ENCODE measurements at regions not wholly inside any gene's neighbourhood (a gene's known extent, or its start where the extent isn't known, plus 50 kb on each side); places are given as distances from the start of the nearest gene placed in this dataset.

DNA sequence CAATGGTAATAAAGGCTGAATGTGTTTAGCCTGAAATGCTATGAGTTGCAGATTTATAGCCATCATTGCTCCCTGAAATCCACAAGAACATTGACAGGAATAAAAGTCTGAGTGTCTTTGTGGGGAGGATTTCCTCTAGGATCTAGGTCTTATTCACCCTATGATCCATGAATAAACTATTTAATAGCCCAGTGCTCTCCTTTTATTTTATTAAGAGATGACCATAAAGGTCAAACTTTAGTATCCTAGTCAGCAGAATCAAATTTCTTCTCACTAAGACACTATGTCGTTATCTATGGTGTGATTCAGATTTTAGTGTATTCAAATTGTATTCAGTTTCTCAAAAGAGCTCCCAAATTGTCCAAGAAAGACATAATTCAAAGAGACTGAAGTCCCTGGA is 67.8 kb upstream of the AKR1E2 start:
- Histone ChIP-seq H3K9me3 (no peaks in the 10 kb centered on the region), H3K36me3 (ENCODE audit: low read depth, missing control alignments) (no peaks in the 10 kb centered on the region), H3K27ac (no peak overlapping the region), H3K4me1 (no peaks in the 10 kb centered on the region), H3K27me3 (no peaks in the 10 kb centered on the region), H3K4me3 (no peak overlapping the region)
- intact Hi-C loops (cut with DNase I; ENCODE audit: low total_unique reads), result no loop called here
- WGBS, 2 donors, result 86 to 96% methylated on average over 1 of the region's 1 CpG
- no peak for TF ChIP-seq POLR2A (IDR thresholded peaks at IDR 0.05)
- TF ChIP-seq, protein P1, sequence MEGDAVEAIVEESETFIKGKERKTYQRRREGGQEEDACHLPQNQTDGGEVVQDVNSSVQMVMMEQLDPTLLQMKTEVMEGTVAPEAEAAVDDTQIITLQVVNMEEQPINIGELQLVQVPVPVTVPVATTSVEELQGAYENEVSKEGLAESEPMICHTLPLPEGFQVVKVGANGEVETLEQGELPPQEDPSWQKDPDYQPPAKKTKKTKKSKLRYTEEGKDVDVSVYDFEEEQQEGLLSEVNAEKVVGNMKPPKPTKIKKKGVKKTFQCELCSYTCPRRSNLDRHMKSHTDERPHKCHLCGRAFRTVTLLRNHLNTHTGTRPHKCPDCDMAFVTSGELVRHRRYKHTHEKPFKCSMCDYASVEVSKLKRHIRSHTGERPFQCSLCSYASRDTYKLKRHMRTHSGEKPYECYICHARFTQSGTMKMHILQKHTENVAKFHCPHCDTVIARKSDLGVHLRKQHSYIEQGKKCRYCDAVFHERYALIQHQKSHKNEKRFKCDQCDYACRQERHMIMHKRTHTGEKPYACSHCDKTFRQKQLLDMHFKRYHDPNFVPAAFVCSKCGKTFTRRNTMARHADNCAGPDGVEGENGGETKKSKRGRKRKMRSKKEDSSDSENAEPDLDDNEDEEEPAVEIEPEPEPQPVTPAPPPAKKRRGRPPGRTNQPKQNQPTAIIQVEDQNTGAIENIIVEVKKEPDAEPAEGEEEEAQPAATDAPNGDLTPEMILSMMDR (IDR thresholded peaks at IDR 0.05), result no peak
- DNase-seq, result no peak

DNA sequence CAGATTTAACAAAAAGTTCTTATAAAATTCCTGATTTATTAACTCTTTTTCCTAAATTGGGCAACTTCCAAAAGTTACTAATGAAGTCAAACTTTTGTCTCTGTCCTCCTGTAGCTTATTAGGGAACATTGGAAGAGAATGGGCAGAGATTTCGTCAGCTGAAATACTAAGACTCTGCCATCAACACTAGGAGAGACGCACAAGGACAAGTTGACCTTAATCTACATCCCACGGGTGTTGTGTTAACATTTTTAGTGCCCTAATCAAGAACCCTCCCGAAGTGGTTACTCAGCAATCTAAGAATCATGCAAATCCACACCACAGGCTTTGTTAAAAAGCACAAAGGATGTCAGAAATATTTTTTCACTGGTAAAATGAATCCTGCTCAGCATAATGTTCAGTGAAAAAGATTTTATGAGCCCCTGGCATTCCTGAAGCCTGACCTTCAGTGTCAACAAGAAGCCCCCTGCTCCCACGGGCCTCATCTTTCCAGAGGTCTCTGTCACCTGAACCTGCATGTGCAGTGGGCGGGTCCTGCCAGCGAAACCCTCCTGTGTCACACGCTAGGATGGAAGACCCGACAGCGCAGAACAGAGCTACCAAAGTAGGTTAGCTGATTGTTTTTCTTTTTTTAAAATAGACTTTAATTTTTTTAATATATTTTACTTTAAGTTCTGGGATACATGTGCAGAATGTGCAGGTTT is 70.6 kb upstream of the AKR1E2 start:
- Histone ChIP-seq H3K36me3 (ENCODE audit: low read depth, missing control alignments) (no peaks in the 10 kb centered on the region), H3K27ac (no peak overlapping the region), H3K9me3 (no peaks in the 10 kb centered on the region), H3K27me3 (no peaks in the 10 kb centered on the region), H3K4me1 (no peaks in the 10 kb centered on the region), H3K4me3 (no peak overlapping the region)
- DNase-seq, result no peak
- WGBS, 2 donors, result 55 to 62% methylated on average over 10 of the region's 10 CpGs
- intact Hi-C loops (cut with DNase I; ENCODE audit: low total_unique reads), result no loop called here
- TF ChIP-seq, protein P1 (IDR thresholded peaks at IDR 0.05), result no peak
- no peak for TF ChIP-seq POLR2A (IDR thresholded peaks at IDR 0.05)

DNA sequence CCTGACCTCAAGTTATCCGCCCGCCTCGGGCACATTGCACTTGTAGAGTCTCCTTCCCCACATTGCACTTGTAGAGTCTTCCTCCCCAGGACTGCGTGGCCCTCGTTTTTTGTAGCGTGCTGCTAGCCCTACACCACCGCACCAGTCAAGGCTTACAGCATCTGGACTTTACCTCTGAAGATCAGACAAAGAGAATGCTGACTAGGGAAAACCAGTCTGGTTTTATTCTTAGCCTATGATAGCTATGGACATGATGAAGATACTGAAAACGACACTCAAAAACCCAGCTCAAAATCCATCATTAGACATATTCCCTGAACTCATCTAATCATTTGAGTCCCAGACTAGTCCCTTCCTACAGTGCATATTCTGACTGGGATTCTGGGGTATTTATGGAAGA is 71.9 kb upstream of the AKR1E2 start:
- H3K9me3 ChIP-seq, result no peaks in the 10 kb centered on the region
- no peak for DNase-seq
- no peaks in the 10 kb centered on the region for H3K27me3 ChIP-seq
- TF ChIP-seq POLR2A (IDR thresholded peaks at IDR 0.05), result no peak
- no peak overlapping the region for H3K4me3 ChIP-seq
- no peak overlapping the region for H3K27ac ChIP-seq
- H3K36me3 ChIP-seq (ENCODE audit: low read depth, missing control alignments), result no peaks in the 10 kb centered on the region
- 92 to 98% methylated on average over 8 of the region's 8 CpGs for WGBS, 2 donors
- intact Hi-C loops (cut with DNase I; ENCODE audit: low total_unique reads), result no loop called here
- H3K4me1 ChIP-seq, result no peaks in the 10 kb centered on the region

DNA sequence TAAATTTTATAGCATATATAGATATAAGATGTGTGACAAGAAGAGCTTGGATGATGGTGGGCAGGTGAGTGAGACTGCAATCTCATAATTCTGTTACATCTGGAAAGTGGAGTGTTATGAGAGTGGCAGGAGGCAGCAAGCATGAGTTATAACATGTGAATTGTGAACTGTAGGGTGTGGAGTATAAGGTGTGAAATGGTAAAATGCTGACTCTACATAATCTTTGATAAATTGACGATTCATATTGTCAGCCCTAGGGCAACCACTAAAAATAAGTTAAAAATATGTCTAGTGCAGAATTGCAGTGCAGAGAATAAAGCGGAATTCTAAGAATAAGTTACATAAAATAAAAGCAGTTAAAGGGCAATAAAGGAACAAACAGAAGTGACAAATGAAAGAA is 74.8 kb upstream of the AKR1E2 start:
- no peaks in the 10 kb centered on the region for H3K36me3 ChIP-seq (ENCODE audit: low read depth, missing control alignments)
- TF ChIP-seq POLR2A (IDR thresholded peaks at IDR 0.05), result no peak
- TF ChIP-seq, protein P1 (IDR thresholded peaks at IDR 0.05), result no peak
- no peaks in the 10 kb centered on the region for H3K9me3 ChIP-seq
- intact Hi-C loops (cut with DNase I; ENCODE audit: low total_unique reads), result no loop called here
- no peak for DNase-seq
- H3K27me3 ChIP-seq, result no peaks in the 10 kb centered on the region
- no peak overlapping the region for H3K4me3 ChIP-seq
- no peaks in the 10 kb centered on the region for H3K4me1 ChIP-seq
- no peak overlapping the region for H3K27ac ChIP-seq
- WGBS, 2 donors, result 89 to 95% methylated on average over 2 of the region's 2 CpGs

DNA sequence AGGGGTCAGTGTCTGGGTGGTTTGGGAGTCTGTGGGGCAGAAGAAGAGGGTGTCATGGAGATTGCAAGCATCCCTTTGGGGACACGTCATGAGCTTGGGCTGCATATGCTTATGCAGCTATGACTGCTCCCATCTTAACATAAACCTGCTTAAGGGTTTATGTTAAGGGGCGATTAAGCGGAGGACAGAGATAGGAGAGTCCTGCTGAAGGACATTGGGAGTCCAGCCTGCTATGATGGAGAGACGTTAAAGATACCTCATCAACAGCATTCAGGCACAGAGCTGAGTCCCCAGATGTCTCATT is 76.8 kb upstream of the AKR1E2 start:
- intact Hi-C loops (cut with DNase I; ENCODE audit: low total_unique reads), result no loop called here
- Histone ChIP-seq H3K36me3 (ENCODE audit: low read depth, missing control alignments) (no peaks in the 10 kb centered on the region), H3K9me3 (no peaks in the 10 kb centered on the region), H3K4me1 (no peaks in the 10 kb centered on the region), H3K4me3 (no peak overlapping the region), H3K27ac (no peak overlapping the region), H3K27me3 (no peaks in the 10 kb centered on the region)
- WGBS, 2 donors, result 91 to 94% methylated on average over 4 of the region's 4 CpGs
- DNase-seq, result no peak
- TF ChIP-seq, protein P1 (IDR thresholded peaks at IDR 0.05), result no peak
- TF ChIP-seq POLR2A (IDR thresholded peaks at IDR 0.05), result no peak

All from testis (tissue), 2 donors.